ENCODE measurements at regions not wholly inside any gene's neighbourhood (a gene's known extent, or its start where the extent isn't known, plus 50 kb on each side); places are given as distances from the start of the nearest gene placed in this dataset.

DNA sequence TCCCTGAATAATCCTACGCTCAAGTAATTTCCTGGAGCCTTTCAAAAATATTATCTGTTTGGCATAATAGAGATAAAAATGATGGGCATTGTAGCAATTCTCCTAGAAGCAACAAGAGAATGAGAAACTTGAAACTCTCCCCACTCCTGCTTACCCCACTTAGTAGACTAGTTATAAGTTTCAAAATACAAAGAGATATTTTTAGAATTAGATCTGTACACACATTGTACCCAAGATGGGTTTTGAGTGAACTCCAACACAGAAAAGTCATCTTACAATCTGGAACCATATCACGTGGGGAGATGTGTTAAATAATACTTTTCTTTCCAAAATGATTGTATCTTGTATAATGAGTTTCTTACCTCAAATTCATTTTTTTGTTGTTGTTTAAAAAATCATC lies 484.9 kb downstream of the LPIN1 start:
- no peaks in the 10 kb centered on the region for H3K4me1 ChIP-seq
- no peak for DNase-seq (ENCODE audit: low read depth in 1 of 2, low spot score in 1 of 2)
- no peak overlapping the region for H3K4me3 ChIP-seq
- no peak overlapping the region for H3K4me2 ChIP-seq
- H3K9me3 ChIP-seq = no peaks in the 10 kb centered on the region
- ChIA-PET POLR2A (no interaction called here), CTCF (no interaction called here)
- no peak for ATAC-seq
- H3K27ac ChIP-seq = no peak overlapping the region
- TF ChIP-seq HOXB13 (CRISPR knock-in tag; IDR thresholded peaks at IDR 0.05; ENCODE audit: low read depth) = no peak
- no peak for TF ChIP-seq RCOR1 (IDR thresholded peaks at IDR 0.05; ENCODE audit: low read depth, low read length)
- TF ChIP-seq RNF2 (IDR thresholded peaks at IDR 0.05; ENCODE audit: borderline replicate concordance, low read depth) = no peak
- no peak for TF ChIP-seq TFCP2L1 (CRISPR knock-in tag; IDR thresholded peaks at IDR 0.05)
- TF ChIP-seq NPAS2 (CRISPR knock-in tag; IDR thresholded peaks at IDR 0.05; ENCODE audit: borderline replicate concordance) = no peak
- no peak for TF ChIP-seq CEBPB (IDR thresholded peaks at IDR 0.05)
- TF ChIP-seq, protein P1, sequence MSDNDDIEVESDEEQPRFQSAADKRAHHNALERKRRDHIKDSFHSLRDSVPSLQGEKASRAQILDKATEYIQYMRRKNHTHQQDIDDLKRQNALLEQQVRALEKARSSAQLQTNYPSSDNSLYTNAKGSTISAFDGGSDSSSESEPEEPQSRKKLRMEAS (IDR thresholded peaks at IDR 0.05) = no peak
- TF ChIP-seq, protein P2, sequence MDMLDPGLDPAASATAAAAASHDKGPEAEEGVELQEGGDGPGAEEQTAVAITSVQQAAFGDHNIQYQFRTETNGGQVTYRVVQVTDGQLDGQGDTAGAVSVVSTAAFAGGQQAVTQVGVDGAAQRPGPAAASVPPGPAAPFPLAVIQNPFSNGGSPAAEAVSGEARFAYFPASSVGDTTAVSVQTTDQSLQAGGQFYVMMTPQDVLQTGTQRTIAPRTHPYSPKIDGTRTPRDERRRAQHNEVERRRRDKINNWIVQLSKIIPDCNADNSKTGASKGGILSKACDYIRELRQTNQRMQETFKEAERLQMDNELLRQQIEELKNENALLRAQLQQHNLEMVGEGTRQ (IDR thresholded peaks at IDR 0.05) = no peak
- TF ChIP-seq HOXB5 (CRISPR knock-in tag; IDR thresholded peaks at IDR 0.05) = no peak
- no peak for TF ChIP-seq CHD2 (IDR thresholded peaks at IDR 0.05; ENCODE audit: low read length, partially characterized antibody)
- TF ChIP-seq JUNB (IDR thresholded peaks at IDR 0.05) = no peak
- no peak for TF ChIP-seq SMC3 (IDR thresholded peaks at IDR 0.05)
- TF ChIP-seq HDAC2 (IDR thresholded peaks at IDR 0.05) = no peak
- TF ChIP-seq EHMT2 (IDR thresholded peaks at IDR 0.05; ENCODE audit: low read depth) = no peak
- 2% methylated on average over 2 of the region's 2 CpGs for whole genome bisulfite sequencing (ENCODE audit: missing lambda C conversion rate)
- no peak for FAIRE-seq

- DNase-seq (ENCODE audit: low read depth in 1 of 2, low spot score in 1 of 2) (no peak), ATAC-seq (no peak), FAIRE-seq (no peak)
- 1% methylated on average over 3 of the region's 3 CpGs for WGBS (ENCODE audit: missing lambda C conversion rate)
- ChIA-PET POLR2A (no interaction called here), CTCF (no interaction called here)
- TF ChIP-seq RNF2 (IDR thresholded peaks at IDR 0.05; ENCODE audit: borderline replicate concordance, low read depth) (no peak), SMC3 (IDR thresholded peaks at IDR 0.05) (no peak), RARB (CRISPR knock-in tag; IDR thresholded peaks at IDR 0.05) (no peak), CHD4 (IDR thresholded peaks at IDR 0.05; ENCODE audit: borderline replicate concordance) (no peak), TP53 (CRISPR knock-in tag; IDR thresholded peaks at IDR 0.05) (no peak), ZNF302 (CRISPR knock-in tag; IDR thresholded peaks at IDR 0.05) (no peak), ESRRA (IDR thresholded peaks at IDR 0.05; ENCODE audit: borderline replicate concordance, low read length) (no peak), HOXA7 (CRISPR knock-in tag; IDR thresholded peaks at IDR 0.05) (no peak), KDM5A (IDR thresholded peaks at IDR 0.05) (no peak), REST (IDR thresholded peaks at IDR 0.05) (no peak), FOXS1 (CRISPR knock-in tag; IDR thresholded peaks at IDR 0.05) (no peak), CBX8 (IDR thresholded peaks at IDR 0.05) (no peak), JUNB (IDR thresholded peaks at IDR 0.05) (no peak), FOSB (CRISPR knock-in tag; IDR thresholded peaks at IDR 0.05) (no peak), FOSL2 (IDR thresholded peaks at IDR 0.05) (no peak), FOSL2 (CRISPR knock-in tag; IDR thresholded peaks at IDR 0.05) (no peak), CEBPB (IDR thresholded peaks at IDR 0.05) (no peak), GATA3 (IDR thresholded peaks at IDR 0.05; ENCODE audit: borderline replicate concordance) (no peak), HDAC2 (IDR thresholded peaks at IDR 0.05) (no peak)
- TF ChIP-seq, protein P3, sequence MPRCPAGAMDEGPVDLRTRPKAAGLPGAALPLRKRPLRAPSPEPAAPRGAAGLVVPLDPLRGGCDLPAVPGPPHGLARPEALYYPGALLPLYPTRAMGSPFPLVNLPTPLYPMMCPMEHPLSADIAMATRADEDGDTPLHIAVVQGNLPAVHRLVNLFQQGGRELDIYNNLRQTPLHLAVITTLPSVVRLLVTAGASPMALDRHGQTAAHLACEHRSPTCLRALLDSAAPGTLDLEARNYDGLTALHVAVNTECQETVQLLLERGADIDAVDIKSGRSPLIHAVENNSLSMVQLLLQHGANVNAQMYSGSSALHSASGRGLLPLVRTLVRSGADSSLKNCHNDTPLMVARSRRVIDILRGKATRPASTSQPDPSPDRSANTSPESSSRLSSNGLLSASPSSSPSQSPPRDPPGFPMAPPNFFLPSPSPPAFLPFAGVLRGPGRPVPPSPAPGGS (IDR thresholded peaks at IDR 0.05) = no peak
- TF ChIP-seq, protein P2 (IDR thresholded peaks at IDR 0.05) = no peak
- Histone ChIP-seq H3K9me3 (no peaks in the 10 kb centered on the region), H3K27ac (no peak overlapping the region), H3K4me1 (no peaks in the 10 kb centered on the region), H3K4me2 (no peak overlapping the region), H3K4me3 (no peak overlapping the region)
Observed at GRCh38 chr2:12232876-12233275, 483.9 kb upstream of the TRIB2 start.

Data from A549 (cell line).